Activated CD4-positive, alpha-beta T cell treated with anti-CD3 and anti-CD28 coated beads, Interleukin-2, amount 50 U/mL, for 16 hours (primary cell): ENCODE measurements at regions not wholly inside any gene's neighbourhood (a gene's known extent, or its start where the extent isn't known, plus 50 kb on each side); places are given as distances from the start of the nearest gene placed in this dataset.

ENCODE experiments used
- DNase-seq: peaks from one replicate; pipeline ENCODE4 v3.0.0-alpha.2; 2020

DNA sequence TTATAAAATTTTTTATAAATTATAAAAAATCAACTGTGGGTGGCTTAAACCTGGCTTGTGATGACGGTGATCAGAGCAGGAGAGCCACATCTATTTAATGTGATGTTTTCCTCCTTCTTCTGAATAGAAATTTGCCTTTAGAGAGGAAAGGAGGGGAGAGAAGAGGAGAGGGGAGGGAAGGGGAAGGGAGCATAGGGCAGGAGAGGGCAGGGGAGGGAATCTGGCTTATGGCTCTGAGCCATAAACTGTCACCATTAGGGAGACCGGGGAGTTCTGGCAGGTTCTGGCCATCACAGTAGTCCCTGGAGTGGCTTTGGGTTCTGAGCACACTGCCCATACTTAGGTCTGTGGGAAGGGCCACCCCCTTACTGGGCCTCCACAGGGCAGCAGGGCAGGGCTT, 167.8 kb downstream of the ENGASE start:
- DNase-seq: no peak

DNA sequence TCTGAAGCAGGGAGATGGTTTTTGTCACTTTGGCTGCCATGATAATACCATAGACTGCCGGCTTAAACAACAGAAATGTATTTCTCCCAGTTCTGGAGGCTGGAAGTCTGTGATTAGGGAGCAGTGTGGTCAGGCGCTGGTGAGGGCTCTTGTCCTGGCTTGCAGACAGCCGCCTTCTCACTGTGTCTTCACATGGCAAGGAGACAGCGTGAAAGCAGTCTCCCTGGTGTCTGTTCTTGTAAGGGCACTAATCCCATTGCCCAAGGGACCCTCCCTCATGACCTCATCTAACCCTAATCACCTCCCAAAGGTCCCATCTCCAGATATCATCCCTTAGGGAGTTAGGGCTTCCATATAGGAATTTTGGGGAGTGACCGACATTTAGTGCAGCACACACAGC, 167.0 kb downstream of the ENGASE start:
- DNase-seq: no peak

DNA sequence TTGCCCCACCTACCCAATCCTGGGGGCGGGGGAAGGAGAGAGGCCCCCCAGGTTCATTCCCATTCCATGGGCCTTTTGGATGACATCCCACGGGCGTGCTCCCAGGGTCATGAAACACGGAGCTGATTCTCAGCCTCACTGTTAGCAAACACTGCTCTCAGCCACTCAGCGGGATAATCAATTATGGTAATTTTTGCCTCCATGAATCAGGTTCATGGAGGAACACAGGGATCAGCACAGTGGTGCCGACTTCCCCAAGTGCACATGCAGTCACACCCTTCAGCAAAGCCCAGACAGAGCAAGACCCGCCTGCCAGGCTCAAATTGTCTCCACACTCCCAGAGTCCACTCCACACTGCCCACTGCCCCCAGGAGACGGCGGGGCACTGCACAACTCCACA, 164.6 kb downstream of the ENGASE start:
- no peak for DNase-seq

DNA sequence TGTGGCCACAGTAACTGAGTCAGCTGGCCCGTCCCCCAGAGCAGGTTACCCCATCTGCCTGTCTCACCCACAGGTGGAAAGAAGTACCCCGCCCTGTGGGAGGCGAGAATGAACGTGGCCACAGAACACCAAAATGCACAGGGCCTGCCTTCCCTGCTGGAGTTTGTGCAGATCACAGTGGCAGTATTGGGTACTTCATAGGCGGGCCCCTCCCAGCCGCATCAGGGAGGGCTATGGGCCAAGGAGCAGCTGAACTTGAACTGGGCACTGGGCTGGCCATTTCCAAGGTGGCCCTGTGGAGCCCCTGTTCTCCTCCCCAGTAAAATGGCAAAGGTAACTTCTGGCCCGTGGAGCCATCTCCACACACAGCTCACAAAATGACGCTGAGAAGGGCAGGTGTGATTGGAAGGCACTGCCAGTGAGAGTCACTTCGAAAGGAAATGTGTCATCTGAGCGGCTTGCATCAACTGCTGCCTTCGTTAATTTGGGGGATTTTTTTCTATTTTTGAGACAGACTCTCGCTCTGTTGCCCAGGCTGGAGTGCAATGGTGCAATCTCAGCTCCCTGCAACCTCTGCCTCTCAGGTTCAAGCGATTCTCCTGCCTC, 162.9 kb downstream of the ENGASE start:
- no peak for DNase-seq

DNA sequence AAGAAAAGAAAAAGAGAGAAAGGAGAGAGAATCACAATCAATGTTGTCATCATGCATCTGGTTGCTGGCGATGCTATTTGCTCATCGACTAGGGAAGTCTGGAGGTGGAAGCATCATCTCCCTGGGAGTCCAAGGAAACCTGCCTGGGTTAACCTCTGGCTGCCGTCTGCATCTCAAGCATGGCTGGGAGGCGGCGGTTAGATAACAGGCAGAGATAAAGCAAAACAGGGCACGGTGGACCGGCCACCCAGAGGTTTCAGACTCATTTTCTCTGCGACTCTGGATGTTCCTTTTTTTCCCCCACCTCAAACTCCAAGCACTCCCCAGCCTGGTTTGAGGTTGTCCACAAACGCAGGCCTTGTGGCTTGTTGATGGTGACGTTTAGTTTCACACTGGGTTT, 161.2 kb downstream of the ENGASE start:
- DNase-seq: no peak

DNA sequence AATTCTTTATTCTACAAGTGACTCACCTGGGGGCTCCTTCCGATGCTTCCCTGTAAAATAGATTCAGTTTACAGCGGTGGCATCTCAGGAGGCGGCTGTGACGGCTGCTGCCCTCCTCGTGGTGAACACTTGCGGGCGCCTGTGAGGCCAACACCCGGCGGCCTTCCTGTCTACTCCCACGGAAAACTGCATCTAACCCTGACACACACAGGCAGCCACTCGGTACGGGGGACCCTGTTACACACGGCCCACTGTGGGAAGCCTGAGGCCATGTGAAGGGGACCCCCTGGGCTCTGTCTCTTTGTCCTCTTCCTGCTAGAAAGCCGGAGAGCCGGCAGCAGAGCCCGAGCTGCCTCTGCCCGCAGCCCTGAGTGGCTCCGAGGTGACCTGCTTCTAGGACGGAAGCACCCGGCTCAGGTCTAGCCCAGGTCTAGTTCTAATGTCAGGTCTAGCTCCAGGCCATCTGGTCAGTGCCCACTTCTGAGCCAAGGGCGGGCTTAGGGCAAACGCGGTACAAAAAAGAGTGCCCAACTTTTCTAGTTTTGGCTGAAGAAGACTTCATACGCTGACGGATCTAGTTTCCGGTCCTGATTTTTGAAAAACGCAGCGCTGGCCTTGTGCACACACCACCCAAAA, 159.4 kb downstream of the ENGASE start:
- no peak for DNase-seq

DNA sequence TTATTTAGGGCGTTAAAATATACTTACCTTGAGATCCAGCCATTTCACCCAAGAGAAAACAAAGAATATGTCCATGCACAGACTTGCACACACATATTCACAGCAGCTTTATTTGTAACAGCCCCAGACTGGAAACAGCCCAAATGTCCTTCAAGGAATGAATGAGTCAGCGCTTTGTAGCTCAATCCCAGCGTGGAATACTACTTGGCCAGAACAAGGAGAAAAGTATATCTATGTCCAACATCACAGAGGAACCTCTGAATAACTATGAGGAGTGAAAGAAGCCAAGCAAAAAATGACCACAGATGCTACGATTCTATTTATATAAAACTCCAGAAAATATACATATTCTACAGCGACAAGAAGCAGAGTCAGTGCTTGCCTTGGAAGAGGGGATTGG, 158.3 kb downstream of the ENGASE start:
- no peak for DNase-seq

DNA sequence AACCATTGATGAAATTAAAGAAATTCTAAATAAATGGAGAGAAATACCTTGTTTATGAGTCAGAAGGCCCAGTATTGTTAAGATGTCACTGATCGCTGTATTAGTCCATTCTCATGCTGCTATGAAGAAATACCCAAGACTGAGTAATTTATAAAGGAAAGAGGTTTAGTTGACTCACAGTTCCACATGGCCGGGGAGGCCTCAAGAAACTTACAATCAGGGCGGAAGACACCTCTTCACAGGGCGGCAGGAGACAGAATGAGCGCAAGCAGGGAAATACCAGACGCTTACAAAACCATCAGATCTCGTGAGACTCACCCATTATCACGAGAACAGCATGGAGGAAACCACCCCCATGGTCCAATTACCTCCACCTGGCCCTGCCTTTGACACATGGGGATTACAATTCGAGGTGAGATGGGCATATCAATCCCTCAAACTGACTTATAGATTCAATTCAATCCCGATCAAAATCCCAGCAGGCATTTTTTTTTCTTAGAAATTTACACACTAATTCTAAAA, 157.2 kb downstream of the ENGASE start:
- DNase-seq: no peak

- DNase-seq: no peak
These were observed 156.0 kb downstream of the ENGASE start for GRCh38 chr17:79230576-79230975.

GRCh38 chr17:79226037-79226436, 151.4 kb downstream of the ENGASE start:
- no peak for DNase-seq

- no peak for DNase-seq
These were observed 150.3 kb downstream of the ENGASE start for GRCh38 chr17:79224903-79225302.

DNA sequence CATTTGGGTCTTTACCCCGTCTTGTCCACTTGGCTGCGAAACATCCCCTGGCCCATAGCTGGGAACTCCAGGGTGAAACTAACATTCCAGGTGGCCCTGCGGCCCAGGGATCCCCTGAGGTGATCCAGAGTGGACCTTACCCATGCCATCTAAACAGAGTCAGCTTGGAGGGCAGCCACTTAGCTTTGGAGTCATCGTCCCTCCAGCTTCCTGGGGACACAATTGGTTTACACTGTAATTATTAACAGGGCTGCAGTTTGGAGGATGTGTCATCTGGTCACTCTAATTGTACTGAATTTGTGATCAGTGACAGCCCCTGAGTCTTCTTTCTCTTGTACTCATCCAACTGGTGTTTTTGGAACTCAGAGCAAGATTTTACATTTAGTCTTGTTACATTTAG, 149.9 kb downstream of the ENGASE start:
- no peak for DNase-seq

DNA sequence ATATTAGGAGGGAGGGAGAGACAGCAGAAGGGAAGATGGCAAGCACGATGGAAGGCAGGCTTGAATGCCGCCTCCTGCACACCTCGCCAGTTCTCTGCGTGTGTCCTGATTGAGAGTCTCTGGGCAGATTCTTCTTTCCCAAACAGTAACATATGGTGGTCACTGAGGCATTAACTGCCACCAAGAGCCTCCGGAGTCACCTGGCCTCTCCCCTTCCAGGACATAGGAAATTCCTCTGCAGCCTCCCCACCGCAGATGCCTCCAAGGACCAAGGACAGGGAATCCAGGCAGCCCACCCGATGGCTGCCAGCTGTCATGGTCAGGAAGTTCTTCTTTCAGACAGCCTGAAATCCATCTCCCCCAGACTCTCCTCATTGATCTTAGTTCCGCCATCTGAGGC, 149.3 kb downstream of the ENGASE start:
- no peak for DNase-seq

- DNase-seq: no peak
These were observed 148.8 kb downstream of the ENGASE start for GRCh38 chr17:79223471-79223870.

- DNase-seq: no peak
These were observed 147.0 kb downstream of the ENGASE start for GRCh38 chr17:79221597-79221996.

- DNase-seq: no peak
These were observed 146.2 kb downstream of the ENGASE start for GRCh38 chr17:79220713-79221291.

DNA sequence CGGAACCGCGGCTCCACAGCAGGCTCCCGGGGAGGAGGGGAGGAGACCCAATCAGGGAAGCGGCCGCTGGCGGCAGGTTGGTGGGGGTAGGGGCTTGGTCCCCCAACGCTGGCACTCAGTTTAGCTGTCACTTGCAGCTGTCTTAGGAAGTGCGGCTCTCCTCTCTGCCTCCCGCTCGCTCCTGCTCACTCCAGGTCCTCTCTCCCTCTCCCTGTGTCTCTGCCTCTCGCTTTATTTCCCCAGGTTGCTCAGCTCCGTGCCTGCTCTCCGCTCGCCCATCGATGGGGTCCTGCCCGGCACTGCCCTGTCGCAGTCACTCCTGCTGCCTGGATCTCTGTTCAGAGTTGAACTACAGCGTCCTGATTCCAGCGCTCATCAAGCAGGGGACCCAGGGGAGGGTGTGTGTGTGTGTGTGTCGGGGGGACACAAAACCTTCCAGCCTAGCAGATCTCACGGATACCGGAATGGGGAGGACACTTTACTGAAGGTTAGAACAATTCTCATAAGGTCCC, 145.6 kb downstream of the ENGASE start:
- no peak for DNase-seq

DNA sequence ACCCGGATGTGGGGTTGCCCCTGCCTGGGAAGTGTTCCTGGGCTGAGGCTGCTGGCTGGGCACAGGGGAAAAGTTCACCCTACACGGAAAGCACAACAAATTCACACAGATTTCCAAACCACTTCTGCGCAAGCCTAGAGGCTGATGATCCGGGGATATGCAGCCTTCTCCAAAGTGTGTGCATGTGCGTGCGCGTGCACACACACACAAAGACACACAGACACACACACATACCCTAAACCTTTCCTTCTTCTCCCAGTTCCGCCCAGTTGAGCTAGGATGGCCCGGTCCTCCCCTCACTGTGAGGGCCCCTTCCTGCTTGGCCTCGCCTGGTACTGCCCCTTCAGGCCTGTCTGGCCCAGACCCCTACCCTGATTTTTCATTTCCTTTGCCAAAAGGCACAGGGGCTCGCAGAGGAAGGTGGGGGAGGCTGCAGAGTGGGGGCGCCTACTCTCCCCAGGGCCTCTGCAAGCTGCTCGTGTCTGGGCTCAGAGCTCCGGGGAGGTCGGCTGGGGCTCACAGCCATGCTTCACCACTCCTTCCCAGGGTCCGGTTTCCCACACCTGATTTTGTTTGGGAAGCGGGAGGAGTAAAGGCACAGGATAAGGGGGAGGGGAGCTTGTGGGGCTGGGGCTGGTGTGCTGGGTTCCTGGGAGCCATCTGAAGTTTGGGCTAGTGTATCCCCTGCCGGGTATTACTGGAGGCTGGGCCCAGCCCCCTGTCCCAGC, 144.7 kb downstream of the ENGASE start:
- no peak for DNase-seq

GRCh38 chr17:79218825-79219200, 144.2 kb downstream of the ENGASE start:
- DNase-seq: no peak

- DNase-seq: no peak
These were observed 143.7 kb downstream of the ENGASE start for GRCh38 chr17:79218175-79218824.

GRCh38 chr17:79217473-79218135, 143.0 kb downstream of the ENGASE start:
- no peak for DNase-seq

GRCh38 chr17:79216826-79217225, 142.2 kb downstream of the ENGASE start:
- no peak for DNase-seq

DNA sequence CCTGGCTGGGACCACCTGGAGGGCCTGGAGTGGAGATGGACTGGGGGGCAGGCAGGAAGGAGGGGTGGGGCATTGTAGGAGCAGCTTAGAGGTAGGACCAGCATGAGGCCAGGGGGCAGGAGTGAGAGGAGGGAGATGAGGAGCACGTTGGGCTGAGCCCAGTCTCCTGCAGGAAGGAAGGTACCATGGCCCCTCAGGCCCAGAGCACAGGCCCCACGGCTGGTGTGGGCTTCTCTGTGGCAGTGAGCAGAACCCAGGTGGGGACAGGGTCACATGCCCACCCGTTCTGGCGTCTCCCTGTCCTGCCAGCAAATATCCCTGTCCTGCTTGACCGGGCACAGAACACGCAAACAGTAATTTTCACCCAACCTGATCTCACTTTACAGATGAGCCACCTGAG, 141.8 kb downstream of the ENGASE start:
- DNase-seq: no peak
